ENCODE measurements at regions not wholly inside any gene's neighbourhood (a gene's known extent, or its start where the extent isn't known, plus 50 kb on each side); places are given as distances from the start of the nearest gene placed in this dataset.

DNA sequence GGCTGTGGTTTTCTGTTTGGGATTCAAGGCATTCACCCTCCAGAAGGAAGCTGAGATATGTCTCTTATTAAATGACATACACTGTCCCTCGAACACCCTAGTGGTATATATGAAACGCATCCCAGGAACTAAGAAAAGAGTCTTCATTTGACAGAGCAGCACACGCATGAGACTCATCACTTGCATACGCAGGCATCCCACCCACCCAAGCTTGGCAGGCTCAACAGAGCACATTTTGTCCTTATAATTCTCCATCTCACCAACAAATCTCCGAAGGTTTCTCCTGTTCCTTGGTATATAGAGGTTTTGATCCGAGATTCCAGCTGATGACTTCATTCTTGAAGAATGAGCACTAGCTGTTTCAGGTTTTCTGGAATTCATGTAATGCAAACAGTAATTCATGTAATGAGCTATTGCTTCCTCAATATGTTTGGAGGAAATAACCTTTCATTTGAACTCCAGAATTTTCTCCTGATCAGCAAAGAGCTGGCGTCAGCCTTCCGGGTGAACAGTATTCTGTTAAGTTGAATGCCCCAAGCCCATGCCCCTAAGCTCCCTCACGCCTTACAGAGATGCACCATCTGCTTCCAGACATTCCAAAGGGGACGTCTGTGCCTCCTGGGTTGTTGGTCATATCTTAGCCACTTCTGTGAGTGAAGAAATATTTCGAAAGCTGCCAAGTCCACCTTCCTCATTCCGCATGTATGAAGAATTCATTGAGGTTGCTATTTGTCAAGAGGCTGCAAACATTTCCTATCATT, 66.0 kb upstream of the CDH4 start:
- no peak for ATAC-seq (replicated peaks; ENCODE audit: extremely low read depth, poor library complexity, severe bottlenecking)
- Mint-ChIP-seq H3K27ac (ENCODE audit: low read depth) (no peak overlapping the region), H3K36me3 (ENCODE audit: insufficient read depth) (no peaks in the 10 kb centered on the region), H3K27me3 (peaks cover 9% of the 10 kb centered on the region), H3K4me1 (no peaks in the 10 kb centered on the region), H3K4me3 (no peak overlapping the region), H3K9me3 (no peaks in the 10 kb centered on the region)
- DNase-seq (ENCODE audit: low spot score in 2 of 2) = no peak

DNA sequence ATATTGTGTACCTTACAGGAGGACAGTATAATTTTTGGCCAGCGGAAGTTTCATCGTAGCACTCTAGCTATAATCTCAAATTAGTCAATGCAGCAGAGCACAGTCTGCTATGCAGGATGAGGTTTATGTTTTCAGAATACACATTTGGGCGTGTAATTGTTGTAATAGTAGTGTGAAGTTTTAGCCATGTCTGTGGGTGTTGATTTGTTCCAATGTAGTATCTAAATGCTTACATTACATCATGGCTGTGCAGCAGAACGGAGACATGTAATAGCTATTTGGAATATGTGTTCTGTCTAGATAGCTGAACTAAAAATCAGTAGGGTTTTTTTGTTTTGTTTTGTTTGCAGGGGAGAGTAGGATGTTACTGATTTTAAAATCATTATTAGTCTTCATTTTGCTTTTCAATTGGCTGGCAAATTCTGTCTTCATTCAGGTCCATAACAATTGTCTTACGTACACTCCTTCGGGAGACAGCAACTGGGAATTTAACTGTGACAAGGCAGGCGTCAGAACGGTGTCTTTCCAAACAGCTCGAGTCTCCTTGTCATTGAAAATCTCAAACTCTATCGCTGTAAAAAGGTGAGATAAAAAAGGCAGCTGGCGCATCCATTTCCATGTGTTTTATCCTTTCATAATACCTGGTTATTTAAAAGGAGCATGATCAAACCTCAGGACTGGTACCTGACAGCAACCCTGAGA, 65.1 kb upstream of the CDH4 start:
- Mint-ChIP-seq H3K27me3 (peaks cover 11% of the 10 kb centered on the region), H3K27ac (ENCODE audit: low read depth) (no peak overlapping the region), H3K4me1 (no peaks in the 10 kb centered on the region), H3K36me3 (ENCODE audit: insufficient read depth) (no peaks in the 10 kb centered on the region), H3K9me3 (no peaks in the 10 kb centered on the region), H3K4me3 (no peak overlapping the region)
- DNase-seq (ENCODE audit: low spot score in 2 of 2) (no peak), ATAC-seq (replicated peaks; ENCODE audit: extremely low read depth, poor library complexity, severe bottlenecking) (no peak)

DNA sequence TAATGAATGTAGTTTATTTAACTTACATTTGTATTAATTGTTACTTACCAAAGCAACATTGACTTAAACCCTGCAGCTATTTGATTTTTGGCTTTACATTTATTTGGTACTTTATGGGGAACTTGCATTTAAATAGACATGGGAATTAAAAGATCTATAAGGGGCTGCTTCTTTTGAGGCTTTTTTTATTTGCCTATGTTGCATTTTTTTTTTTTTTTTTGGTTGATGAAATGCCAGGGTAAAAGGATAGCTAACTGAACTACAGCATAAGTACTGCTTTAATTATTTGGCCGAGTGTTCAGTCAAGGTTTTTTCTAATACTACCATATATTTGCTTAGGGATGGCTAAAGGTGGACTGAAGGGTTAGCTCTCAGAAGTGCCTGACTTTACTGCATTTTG, 62.5 kb upstream of the CDH4 start:
- Mint-ChIP-seq H3K9me3 (no peaks in the 10 kb centered on the region), H3K4me1 (no peaks in the 10 kb centered on the region), H3K4me3 (no peak overlapping the region), H3K36me3 (ENCODE audit: insufficient read depth) (no peaks in the 10 kb centered on the region), H3K27me3 (peaks cover 22% of the 10 kb centered on the region), H3K27ac (ENCODE audit: low read depth) (no peak overlapping the region)
- no peak for DNase-seq (ENCODE audit: low spot score in 2 of 2)
- no peak for ATAC-seq (replicated peaks; ENCODE audit: extremely low read depth, poor library complexity, severe bottlenecking)

DNA sequence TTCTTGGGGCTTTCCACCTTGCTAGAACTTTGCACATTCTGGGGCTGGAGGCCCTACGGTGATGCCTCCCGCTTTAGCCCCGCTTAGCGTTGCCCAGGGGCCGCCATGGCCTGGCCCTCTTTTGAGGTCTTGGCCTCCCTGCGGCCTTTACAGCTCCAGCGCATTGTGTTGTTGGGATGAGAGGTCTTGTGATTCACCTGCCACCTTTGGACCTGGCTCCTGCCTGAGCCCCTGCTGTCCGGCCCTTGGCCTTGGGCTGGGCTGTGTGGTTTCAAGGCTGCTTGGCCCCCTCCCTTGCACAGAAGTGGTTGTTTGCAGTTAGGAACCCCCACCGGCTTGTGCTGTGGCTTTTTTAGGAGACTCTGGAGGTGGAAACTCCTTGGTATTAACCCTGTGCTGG, 61.0 kb upstream of the CDH4 start:
- Mint-ChIP-seq H3K4me1 (no peaks in the 10 kb centered on the region), H3K27me3 (peaks cover 15% of the 10 kb centered on the region), H3K36me3 (ENCODE audit: insufficient read depth) (no peaks in the 10 kb centered on the region), H3K27ac (ENCODE audit: low read depth) (no peak overlapping the region), H3K9me3 (no peaks in the 10 kb centered on the region), H3K4me3 (no peak overlapping the region)
- ATAC-seq (replicated peaks; ENCODE audit: extremely low read depth, poor library complexity, severe bottlenecking) = no peak
- no peak for DNase-seq (ENCODE audit: low spot score in 2 of 2)

DNA sequence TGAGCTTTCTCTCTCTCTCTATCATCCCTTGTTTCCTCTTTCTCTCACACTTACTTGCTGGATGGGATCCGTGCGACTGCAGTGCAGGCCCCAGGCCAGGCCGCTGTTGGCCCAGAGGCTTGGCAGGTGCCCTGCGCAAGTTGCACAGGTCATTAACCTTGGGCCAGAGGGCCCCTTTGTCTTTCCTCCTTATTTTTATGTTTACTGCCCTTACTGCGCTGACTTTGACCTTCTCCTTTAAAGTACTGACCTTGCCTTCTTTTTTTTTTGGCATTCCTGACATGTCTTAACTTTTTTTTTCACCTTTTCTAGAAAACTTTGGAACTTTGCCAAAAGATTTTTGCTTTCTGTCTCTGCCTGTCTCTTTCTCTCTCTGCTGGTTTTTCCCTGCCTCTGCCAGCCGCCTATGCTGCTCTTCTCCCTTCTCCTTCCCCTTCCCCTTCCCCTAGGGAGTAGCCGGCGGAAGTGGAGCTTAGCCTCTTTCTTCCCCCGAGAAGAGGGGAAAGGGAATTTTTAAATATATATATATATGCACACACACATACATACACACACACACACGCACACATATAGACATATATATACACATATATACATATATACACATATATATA, 59.6 kb upstream of the CDH4 start:
- DNase-seq (ENCODE audit: low spot score in 2 of 2) (no peak), ATAC-seq (replicated peaks; ENCODE audit: extremely low read depth, poor library complexity, severe bottlenecking) (no peak)
- Mint-ChIP-seq H3K4me1 (no peaks in the 10 kb centered on the region), H3K27me3 (peaks cover 24% of the 10 kb centered on the region), H3K36me3 (ENCODE audit: insufficient read depth) (no peaks in the 10 kb centered on the region), H3K27ac (ENCODE audit: low read depth) (no peak overlapping the region), H3K4me3 (no peak overlapping the region), H3K9me3 (no peaks in the 10 kb centered on the region)

DNA sequence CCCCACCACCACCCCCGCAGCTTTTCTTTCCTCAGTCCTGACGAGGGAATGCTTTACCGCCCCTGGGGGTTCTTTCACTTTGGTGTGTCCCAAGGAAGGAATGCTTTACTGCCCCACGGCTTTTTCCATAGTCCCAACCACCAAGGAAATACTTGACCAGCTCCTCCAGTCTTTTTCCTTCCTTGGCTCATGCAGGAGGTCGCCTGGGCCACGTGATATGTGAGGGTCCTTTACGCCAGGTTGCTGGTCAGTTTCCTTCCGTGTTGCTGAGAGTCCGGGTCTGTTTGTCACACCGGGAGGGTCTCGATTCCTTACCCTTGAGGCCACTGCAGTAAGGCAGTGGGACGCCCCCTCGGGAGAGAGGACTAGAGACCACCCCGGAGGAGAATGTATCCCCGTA, 58.9 kb upstream of the CDH4 start:
- no peak for DNase-seq (ENCODE audit: low spot score in 2 of 2)
- Mint-ChIP-seq H3K4me1 (no peaks in the 10 kb centered on the region), H3K27me3 (peaks cover 24% of the 10 kb centered on the region), H3K27ac (ENCODE audit: low read depth) (no peak overlapping the region), H3K4me3 (no peak overlapping the region), H3K36me3 (ENCODE audit: insufficient read depth) (no peaks in the 10 kb centered on the region), H3K9me3 (no peaks in the 10 kb centered on the region)
- ATAC-seq (replicated peaks; ENCODE audit: extremely low read depth, poor library complexity, severe bottlenecking) = no peak
